ENCODE measurements at regions not wholly inside any gene's neighbourhood (a gene's known extent, or its start where the extent isn't known, plus 50 kb on each side); places are given as distances from the start of the nearest gene placed in this dataset.

GRCh38 chr10:71132321-71132810, 80.0 kb upstream of the UNC5B start:
- intact Hi-C loops (cut with micrococcal nuclease), result no loop called here
- Mint-ChIP-seq H3K36me3 (no peaks in the 10 kb centered on the region), H3K27ac (peak overlapping the region in 1 of 2 donors; percentile 37), H3K9me3 (no peaks in the 10 kb centered on the region), H3K4me1 (peaks cover 17 to 23% of the 10 kb centered on the region in 2 donors), H3K4me3 (no peak overlapping the region), H3K27me3 (ENCODE audit: low read depth in 2 of 2) (peaks cover 7 to 11% of the 10 kb centered on the region in 2 donors)
- Histone ChIP-seq H3K27ac (ENCODE audit: low read length) (no peak overlapping the region), H3K9me3 (ENCODE audit: control insufficient read depth, insufficient read depth, low read length) (no peaks in the 10 kb centered on the region), H3K36me3 (ENCODE audit: control insufficient read depth, insufficient read depth, low read length) (no peaks in the 10 kb centered on the region), H3K4me1 (ENCODE audit: control insufficient read depth, insufficient read depth, low read length) (peaks cover 8% of the 10 kb centered on the region), H3K27me3 (ENCODE audit: control insufficient read depth, insufficient read depth, low read length) (no peaks in the 10 kb centered on the region), H3K4me3 (ENCODE audit: low read length) (no peak overlapping the region)
- DNase-seq (no peak), ATAC-seq (no peak)
- WGBS (ENCODE audit: insufficient coverage), result 18% methylated on average over 2 of the region's 4 CpGs
- TF ChIP-seq, protein P1, sequence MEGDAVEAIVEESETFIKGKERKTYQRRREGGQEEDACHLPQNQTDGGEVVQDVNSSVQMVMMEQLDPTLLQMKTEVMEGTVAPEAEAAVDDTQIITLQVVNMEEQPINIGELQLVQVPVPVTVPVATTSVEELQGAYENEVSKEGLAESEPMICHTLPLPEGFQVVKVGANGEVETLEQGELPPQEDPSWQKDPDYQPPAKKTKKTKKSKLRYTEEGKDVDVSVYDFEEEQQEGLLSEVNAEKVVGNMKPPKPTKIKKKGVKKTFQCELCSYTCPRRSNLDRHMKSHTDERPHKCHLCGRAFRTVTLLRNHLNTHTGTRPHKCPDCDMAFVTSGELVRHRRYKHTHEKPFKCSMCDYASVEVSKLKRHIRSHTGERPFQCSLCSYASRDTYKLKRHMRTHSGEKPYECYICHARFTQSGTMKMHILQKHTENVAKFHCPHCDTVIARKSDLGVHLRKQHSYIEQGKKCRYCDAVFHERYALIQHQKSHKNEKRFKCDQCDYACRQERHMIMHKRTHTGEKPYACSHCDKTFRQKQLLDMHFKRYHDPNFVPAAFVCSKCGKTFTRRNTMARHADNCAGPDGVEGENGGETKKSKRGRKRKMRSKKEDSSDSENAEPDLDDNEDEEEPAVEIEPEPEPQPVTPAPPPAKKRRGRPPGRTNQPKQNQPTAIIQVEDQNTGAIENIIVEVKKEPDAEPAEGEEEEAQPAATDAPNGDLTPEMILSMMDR (IDR thresholded peaks at IDR 0.05), result no peak

DNA sequence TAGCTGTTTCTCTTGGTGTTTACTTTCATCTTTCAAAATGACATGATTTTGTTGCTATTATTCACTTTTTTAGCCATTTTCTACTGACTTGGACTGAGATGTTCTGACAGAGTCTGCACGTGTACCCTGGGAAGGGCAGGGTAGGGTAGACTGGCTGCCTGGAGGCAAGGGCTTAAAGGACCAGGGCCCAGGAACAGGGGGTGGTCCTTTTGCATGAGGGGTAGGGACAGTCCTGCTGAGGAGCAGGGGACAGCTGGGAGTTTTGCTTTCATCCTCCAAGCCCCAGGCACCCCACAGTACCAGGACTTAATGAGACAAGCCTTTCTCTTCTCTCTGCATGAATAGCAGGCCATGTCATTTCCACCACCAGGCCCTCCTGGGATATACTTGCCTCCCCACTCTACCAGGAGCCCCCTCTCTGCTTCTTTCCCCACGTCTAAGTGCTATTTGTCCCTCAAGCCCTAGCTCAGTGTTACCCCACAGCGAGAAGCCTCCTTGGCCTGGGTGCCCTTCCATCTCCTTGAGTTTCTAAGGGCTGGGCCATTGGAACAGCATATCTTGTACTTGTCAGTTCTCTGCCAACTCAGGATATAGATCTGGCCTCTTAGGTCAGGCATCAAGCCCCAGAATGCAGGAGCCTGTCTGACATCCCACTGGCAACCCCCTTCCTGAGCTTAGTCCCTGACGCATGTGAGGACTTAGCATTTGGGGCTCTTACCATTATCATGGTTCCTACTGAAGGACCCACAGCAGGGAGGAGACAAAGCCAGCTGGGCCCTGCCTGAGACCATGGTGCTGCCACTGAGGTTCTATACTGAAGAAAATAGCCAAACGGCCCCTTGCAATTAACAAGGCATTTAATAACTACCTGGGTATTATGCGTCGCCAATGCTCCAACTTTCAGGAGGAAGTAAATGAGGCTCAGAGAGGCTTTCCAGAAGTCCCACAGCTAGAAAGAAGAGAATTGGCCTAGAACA, 78.4 kb upstream of the UNC5B start:
- Histone ChIP-seq H3K36me3 (ENCODE audit: control insufficient read depth, insufficient read depth, low read length) (no peaks in the 10 kb centered on the region), H3K9me3 (ENCODE audit: control insufficient read depth, insufficient read depth, low read length) (no peaks in the 10 kb centered on the region), H3K4me3 (ENCODE audit: low read length) (no peak overlapping the region), H3K4me1 (ENCODE audit: control insufficient read depth, insufficient read depth, low read length) (peaks cover 8% of the 10 kb centered on the region), H3K27me3 (ENCODE audit: control insufficient read depth, insufficient read depth, low read length) (no peaks in the 10 kb centered on the region), H3K27ac (ENCODE audit: low read length) (no peak overlapping the region)
- Mint-ChIP-seq H3K27me3 (ENCODE audit: low read depth in 2 of 2) (peaks cover 9 to 11% of the 10 kb centered on the region in 2 donors), H3K27ac (no peak overlapping the region), H3K9me3 (no peaks in the 10 kb centered on the region), H3K4me3 (no peak overlapping the region), H3K4me1 (peaks cover 7 to 9% of the 10 kb centered on the region in 2 donors), H3K36me3 (no peaks in the 10 kb centered on the region)
- intact Hi-C loops (cut with micrococcal nuclease), result no loop called here
- 88% methylated on average over 7 of the region's 7 CpGs for WGBS (ENCODE audit: insufficient coverage)
- TF ChIP-seq, protein P1 (IDR thresholded peaks at IDR 0.05), result no peak
- DNase-seq (no peak), ATAC-seq (no peak)

GRCh38 chr10:71134732-71135211, 77.6 kb upstream of the UNC5B start:
- no peaks in the 10 kb centered on the region for H3K27me3 ChIP-seq (ENCODE audit: control insufficient read depth, insufficient read depth, low read length)
- no peaks in the 10 kb centered on the region for H3K9me3 Mint-ChIP-seq
- peaks cover 8% of the 10 kb centered on the region for H3K4me1 ChIP-seq (ENCODE audit: control insufficient read depth, insufficient read depth, low read length)
- no peak overlapping the region for H3K4me3 ChIP-seq (ENCODE audit: low read length)
- DNase-seq (no peak), ATAC-seq (no peak)
- TF ChIP-seq, protein P1 (IDR thresholded peaks at IDR 0.05), result no peak
- no peaks in the 10 kb centered on the region for H3K36me3 Mint-ChIP-seq
- H3K4me3 Mint-ChIP-seq, result no peak overlapping the region
- intact Hi-C loops (cut with micrococcal nuclease), result no loop called here
- peaks cover 11 to 14% of the 10 kb centered on the region in 2 donors for H3K27me3 Mint-ChIP-seq (ENCODE audit: low read depth in 2 of 2)
- WGBS (ENCODE audit: insufficient coverage), result 84% methylated on average over 4 of the region's 4 CpGs
- no peak overlapping the region for H3K27ac Mint-ChIP-seq
- H3K36me3 ChIP-seq (ENCODE audit: control insufficient read depth, insufficient read depth, low read length), result no peaks in the 10 kb centered on the region
- no peak overlapping the region for H3K27ac ChIP-seq (ENCODE audit: low read length)
- H3K4me1 Mint-ChIP-seq, result peaks cover 7 to 9% of the 10 kb centered on the region in 2 donors
- H3K9me3 ChIP-seq (ENCODE audit: control insufficient read depth, insufficient read depth, low read length), result no peaks in the 10 kb centered on the region
